HepG2 (cell line): ENCODE measurements at regions not wholly inside any gene's neighbourhood (a gene's known extent, or its start where the extent isn't known, plus 50 kb on each side); places are given as distances from the start of the nearest gene placed in this dataset.
"Not testable (repeated sequence)": the region's sequence is repeated elsewhere in the genome, so short reads cannot be mapped to it uniquely, and the experiment has no call there.

Experiments
- CTCF ChIP-seq: sonication (generic); formaldehyde crosslinking; IDR thresholded peaks from 2 replicates; pipeline ENCODE4 v1.5.0; 2020; ENCODE audit warnings: mild to moderate bottlenecking, missing genetic modification reagents, moderate library complexity
- FOXK2 ChIP-seq: fragments of 450-650 bp; IDR thresholded peaks from 2 replicates; pipeline ENCODE4 v1.6.1; 2016
- NFATC3 ChIP-seq: sonication (generic); formaldehyde crosslinking; IDR thresholded peaks from 2 replicates; pipeline ENCODE4 v1.5.1; 2020; ENCODE audit warnings: mild to moderate bottlenecking, missing genetic modification reagents

GRCh38 chr13:89521672-89522071, 1825.8 kb upstream of the MIR17HG start:
- not testable (repeated sequence) for TF ChIP-seq CTCF (CRISPR knock-in tag); NFATC3; FOXK2
